GM12875 (cell line): ENCODE measurements at regions not wholly inside any gene's neighbourhood (a gene's known extent, or its start where the extent isn't known, plus 50 kb on each side); places are given as distances from the start of the nearest gene placed in this dataset.

Experiments
- H3K4me3 ChIP-seq: one replicate; pipeline ENCODE4 v1.5.1; 2011; ENCODE audit warnings: low read depth, low read length, control low read depth
- TF ChIP-seq, protein P1 (sequence below): IDR thresholded peaks from 2 replicates; pipeline ENCODE4 v1.5.1; 2011; ENCODE audit warnings: low read depth, mild to moderate bottlenecking, control low read depth, inconsistent platforms, low read length, moderate library complexity, borderline replicate concordance; ENCODE audit not compliant: insufficient read depth

DNA sequence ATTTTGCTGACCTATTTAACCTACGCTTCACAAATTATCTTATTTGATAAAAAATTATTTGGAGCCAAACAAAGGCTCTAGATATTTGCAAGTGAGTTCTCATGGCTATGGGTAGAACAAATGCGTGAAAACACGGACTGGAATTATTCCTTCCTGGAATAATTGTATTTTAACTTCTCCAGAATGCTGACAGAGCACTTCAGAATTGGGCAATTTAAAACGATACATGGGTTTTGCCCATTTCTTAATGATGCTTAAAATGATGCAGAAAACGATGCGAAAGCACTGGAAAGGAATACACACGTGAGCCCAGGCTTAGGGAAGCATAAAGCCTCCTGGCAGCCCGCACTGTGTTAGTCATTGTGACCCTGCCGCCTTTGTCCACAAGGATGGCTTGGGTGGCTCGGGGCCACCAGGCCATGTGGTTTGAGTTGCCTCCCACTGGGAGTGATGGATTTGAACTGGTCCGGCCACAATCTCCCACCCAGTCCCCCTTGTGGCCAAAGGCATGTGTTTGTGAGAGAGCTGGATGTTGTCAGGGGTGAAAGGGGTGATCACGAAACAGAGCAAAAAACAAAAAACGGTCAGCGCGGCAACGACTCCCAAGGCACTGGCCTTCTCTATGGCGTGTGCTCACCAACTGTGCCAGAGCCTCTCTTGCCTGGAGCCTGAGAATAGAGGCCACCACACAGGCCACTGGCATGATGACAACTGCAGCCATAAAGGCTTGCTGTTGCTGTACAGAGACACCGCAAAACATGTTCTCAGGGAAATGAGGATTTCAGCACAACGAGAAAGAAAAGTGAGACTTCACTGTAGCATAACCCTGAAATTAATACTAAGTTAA is 234.2 kb upstream of the ADAMTS16 start:
- no peak overlapping the region for H3K4me3 ChIP-seq

DNA sequence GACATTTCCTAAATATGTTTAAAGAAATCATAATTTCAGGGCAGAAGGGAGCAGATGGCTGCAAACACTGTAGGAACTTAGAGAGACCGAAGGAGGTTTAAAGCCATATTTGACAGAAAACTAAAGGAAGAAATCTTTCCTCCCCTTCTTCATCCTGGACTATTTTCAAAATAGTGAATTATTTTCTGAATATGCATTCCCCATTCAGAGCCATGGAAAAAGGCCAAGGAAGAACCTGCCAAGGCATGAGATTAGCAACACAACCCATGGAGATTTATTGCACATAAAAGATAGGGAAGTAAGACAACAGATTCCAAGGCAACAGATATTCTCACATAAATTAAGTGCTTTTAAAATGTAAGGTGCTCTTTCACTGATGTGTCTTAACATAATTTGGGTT is 233.3 kb upstream of the ADAMTS16 start:
- TF ChIP-seq, protein P1, sequence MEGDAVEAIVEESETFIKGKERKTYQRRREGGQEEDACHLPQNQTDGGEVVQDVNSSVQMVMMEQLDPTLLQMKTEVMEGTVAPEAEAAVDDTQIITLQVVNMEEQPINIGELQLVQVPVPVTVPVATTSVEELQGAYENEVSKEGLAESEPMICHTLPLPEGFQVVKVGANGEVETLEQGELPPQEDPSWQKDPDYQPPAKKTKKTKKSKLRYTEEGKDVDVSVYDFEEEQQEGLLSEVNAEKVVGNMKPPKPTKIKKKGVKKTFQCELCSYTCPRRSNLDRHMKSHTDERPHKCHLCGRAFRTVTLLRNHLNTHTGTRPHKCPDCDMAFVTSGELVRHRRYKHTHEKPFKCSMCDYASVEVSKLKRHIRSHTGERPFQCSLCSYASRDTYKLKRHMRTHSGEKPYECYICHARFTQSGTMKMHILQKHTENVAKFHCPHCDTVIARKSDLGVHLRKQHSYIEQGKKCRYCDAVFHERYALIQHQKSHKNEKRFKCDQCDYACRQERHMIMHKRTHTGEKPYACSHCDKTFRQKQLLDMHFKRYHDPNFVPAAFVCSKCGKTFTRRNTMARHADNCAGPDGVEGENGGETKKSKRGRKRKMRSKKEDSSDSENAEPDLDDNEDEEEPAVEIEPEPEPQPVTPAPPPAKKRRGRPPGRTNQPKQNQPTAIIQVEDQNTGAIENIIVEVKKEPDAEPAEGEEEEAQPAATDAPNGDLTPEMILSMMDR, result no peak
- no peak overlapping the region for H3K4me3 ChIP-seq

More for the DNA sequence above, 234.2 kb upstream of the ADAMTS16 start:
- TF ChIP-seq, protein P1, result no peak

DNA sequence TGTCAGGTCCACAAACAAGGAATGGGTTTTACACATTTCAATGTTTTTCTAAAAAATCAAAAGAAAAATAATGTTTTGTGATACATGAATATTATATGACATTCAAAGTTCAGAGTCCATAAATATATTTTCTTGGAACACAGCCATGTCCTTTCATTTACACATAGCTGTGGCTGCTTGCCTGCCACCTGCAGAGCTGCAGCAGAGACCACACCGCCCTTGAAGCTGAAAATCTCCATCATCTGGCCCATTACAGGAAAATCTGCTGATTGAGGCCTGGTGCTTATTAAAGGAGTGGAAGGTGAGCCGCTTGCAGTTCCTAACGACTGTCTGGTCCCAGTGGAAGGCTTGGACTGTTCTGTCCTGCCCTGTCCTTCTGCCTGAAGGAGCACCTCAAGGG is 232.6 kb upstream of the ADAMTS16 start:
- H3K4me3 ChIP-seq, result no peak overlapping the region
- TF ChIP-seq, protein P1, result no peak

DNA sequence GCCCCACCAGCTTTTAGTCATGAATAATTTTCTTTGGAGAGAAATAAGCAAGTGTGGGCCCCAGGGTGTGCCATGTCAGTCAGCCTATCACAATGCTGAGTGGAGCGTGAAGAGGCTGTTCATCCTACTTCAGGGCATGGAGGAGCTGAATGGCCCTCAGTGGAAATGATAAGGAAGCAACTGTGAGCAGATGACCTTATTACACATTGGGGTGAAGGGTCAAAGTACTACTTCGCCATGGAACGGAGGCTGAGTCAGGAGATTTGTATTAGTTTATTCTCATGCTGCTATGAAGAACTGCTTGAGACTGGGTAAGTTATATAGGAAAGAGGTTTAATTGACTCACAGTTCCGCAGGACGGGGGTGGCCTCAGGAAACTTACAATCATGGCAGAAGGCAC is 231.0 kb upstream of the ADAMTS16 start:
- TF ChIP-seq, protein P1, result no peak
- no peak overlapping the region for H3K4me3 ChIP-seq

GRCh38 chr5:4911646-4912403 is 228.3 kb upstream of the ADAMTS16 start:
- no peak overlapping the region for H3K4me3 ChIP-seq
- TF ChIP-seq, protein P1, result no peak

DNA sequence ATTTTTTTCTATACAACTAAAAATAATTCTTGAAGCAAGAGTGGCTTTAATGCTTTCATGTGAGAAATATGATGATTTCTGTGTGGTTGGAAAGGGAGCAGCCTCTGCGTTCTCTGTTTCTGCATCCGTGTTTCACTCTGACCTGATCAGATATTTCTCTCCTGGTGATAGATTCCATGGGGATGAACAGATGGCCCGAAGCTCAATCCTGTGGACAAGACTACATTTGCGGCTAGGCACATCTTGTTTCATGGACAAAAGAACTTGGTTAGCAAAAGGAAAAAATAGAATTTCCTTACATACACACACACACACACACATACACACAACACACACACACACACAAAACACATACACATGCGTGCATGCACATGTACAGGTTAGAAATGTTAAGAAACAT is 218.2 kb upstream of the ADAMTS16 start:
- TF ChIP-seq, protein P1, result no peak
- no peak overlapping the region for H3K4me3 ChIP-seq
